Pancreas (tissue), 10 donors: ENCODE measurements at regions not wholly inside any gene's neighbourhood (a gene's known extent, or its start where the extent isn't known, plus 50 kb on each side); places are given as distances from the start of the nearest gene placed in this dataset.
A peak's percentile ranks its signal among the peaks of the same experiment; 100 is the strongest.

Experiments
- ATAC-seq, 4 donors: fragments of 200-7000 bp; cut with Tn5 transposase; one replicate each; pipeline versions ENCODE4 v1.8.0 to v1.9.1; 2020; ENCODE audit warnings: mild to moderate bottlenecking in 4 of 4, moderate library complexity in 4 of 4
- DNase-seq, 6 donors: peaks; one replicate each; pipeline ENCODE4 v3.0.0-alpha.2; 2020
- FAIRE-seq: peaks from 2 replicates; lab custom pipeline; 2012; peaks lifted over from hg19 to GRCh38; lab: Jason Lieb, UNC
- H3K27ac ChIP-seq, 4 donors: fragments of 200-600 bp; sonication (generic); 1 replicate in 3 of 4; 2 replicates in 1 of 4; pipeline versions ENCODE4 v1.5.0 to v1.8.0; 2020
- H3K27me3 ChIP-seq, 4 donors: fragments of 200-600 bp; one replicate each; pipeline ENCODE4 v1.8.0; 2021
- H3K36me3 ChIP-seq, 3 donors: fragments of 200-600 bp; sonication (generic) in 1 of 3; one replicate each; pipeline versions ENCODE4 v1.5.0 to v1.8.0; 2020 to 2021
- H3K4me1 ChIP-seq, 3 donors: fragments of 200-600 bp; one replicate each; pipeline ENCODE4 v1.8.0; 2021
- H3K4me3 ChIP-seq, 4 donors: fragments of 200-600 bp; sonication (generic) in 2 of 4; one replicate each; pipeline versions ENCODE4 v1.5.0 to v1.8.0; 2020 to 2021
- H3K9me3 ChIP-seq, 4 donors: fragments of 200-600 bp; one replicate each; pipeline ENCODE4 v1.8.0; 2021
- CTCF ChIP-seq, 4 donors: fragments of 200-600 bp; sonication (generic) in 3 of 4; IDR thresholded peaks; one replicate each; pipeline versions ENCODE4 v1.5.0 to v1.8.0; 2021; ENCODE audit warnings: antibody characterized with exemption in 4 of 4
- WGBS, 2 donors: extraction: QIAGEN DNeasy Blood & Tissue Kit; methylation state at CpG; one replicate each; pipeline ENCODE4 v1.1.7; 2013; 5-methylcytosine and 5-hydroxymethylcytosine counted together
- intact Hi-C, 3 donors: fragments of 100-400 bp; cut with DNase I; formaldehyde crosslinking; loops; one replicate each; pipeline versions ENCODE4 v1.11.1 to v1.14.2; 2022
- donor health status: healthy with polysubstance abuse.
- donor health status: DM: no; HTN: no; CAD: no; lungs with moderate emphysema.
- donor health status: DM: no; HTN: no; CAD: no.
- donor health status: control.
- donor health status: control.
- donor health status: Bipolar disorder and iron deficiency.
- donor health status: DM: yes; HTN: yes; CAD: no.
- donor health status: DM: no; HTN: no; CAD: no.
- donor health status: DM: no; HTN: no; CAD: no.
- donor health status: DM: yes; HTN: yes; CAD: no.

DNA sequence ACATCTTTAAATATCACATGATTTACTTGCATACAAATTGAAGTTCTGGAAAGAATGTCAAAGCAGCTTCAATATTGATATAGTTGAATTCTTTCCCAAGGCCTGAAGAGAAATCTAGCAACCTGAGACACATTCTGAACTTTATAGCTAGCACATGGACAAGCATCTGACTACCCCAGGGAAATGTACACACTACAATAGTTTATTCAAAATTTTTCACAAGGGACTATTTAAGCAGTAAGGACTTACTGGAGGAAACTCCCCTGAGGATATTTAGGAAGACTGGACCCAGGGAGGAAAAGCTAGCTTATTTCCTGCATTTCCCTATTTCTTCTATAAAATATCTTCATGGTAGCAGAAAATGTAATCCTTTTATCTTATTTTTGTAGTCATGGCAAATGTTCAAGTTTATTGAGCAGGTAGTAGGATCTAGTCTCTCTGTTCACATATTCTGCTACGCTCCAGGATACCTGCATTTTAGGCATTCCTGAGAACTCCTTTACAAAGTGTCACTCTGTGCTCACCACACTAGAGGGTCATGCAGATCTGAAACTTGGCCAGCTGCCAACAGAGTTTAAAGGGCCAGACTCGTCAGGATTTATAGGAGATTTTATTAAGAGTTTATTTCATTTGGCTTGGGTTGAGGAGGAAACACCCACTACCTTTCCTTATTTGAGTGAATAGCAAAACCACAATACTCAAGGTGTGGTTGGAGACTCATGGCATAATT is 348.4 kb upstream of the FTMT start:
- H3K27ac ChIP-seq: no peak overlapping the region
- 14 to 34% methylated on average over 2 of the region's 2 CpGs for WGBS, 2 donors
- H3K4me3 ChIP-seq: no peak overlapping the region
- no peak for TF ChIP-seq CTCF (IDR thresholded peaks at IDR 0.05)
- H3K9me3 ChIP-seq: no peaks in the 10 kb centered on the region
- peak in 5 of 6 donors; percentile 4 to 20 (median 19) for DNase-seq
- peak in 1 of 4 donors; percentile 31 for ATAC-seq
- H3K27me3 ChIP-seq: no peaks in the 10 kb centered on the region
- no peak for FAIRE-seq
- H3K36me3 ChIP-seq: no peaks in the 10 kb centered on the region
- H3K4me1 ChIP-seq: no peaks in the 10 kb centered on the region
- intact Hi-C loops: no loop called here

GRCh38 chr5:121516997-121517396 is 334.7 kb upstream of the FTMT start:
- Histone ChIP-seq H3K4me3 (no peak overlapping the region), H3K27me3 (peaks cover 0 to 3% (median 0%) of the 10 kb centered on the region in 4 donors), H3K36me3 (no peaks in the 10 kb centered on the region), H3K4me1 (no peaks in the 10 kb centered on the region), H3K27ac (no peak overlapping the region), H3K9me3 (no peaks in the 10 kb centered on the region)
- no peak for TF ChIP-seq CTCF (IDR thresholded peaks at IDR 0.05)
- intact Hi-C loops: no loop called here
- FAIRE-seq (no peak), DNase-seq (no peak), ATAC-seq (no peak)

DNA sequence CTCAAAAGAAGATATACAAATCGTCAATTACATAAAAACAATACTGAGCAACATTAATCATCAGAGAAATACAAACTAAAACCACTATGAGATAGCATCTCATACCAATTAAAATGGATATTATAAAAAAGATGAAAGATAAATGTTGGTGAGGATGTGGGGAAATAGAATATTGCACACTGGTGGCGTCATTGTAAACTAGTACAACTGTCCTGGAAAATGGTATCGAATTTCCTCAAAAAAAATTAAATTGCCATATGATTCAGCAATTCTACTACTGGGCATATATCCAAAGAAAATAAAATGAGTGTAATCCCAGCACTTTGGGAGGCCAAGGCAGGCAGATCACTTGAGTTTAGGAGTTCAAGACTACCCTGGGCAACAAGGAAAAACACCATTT is 326.0 kb upstream of the FTMT start:
- Histone ChIP-seq H3K4me3 (no peak overlapping the region), H3K36me3 (no peaks in the 10 kb centered on the region), H3K27me3 (no peaks in the 10 kb centered on the region), H3K9me3 (no peaks in the 10 kb centered on the region), H3K4me1 (no peaks in the 10 kb centered on the region), H3K27ac (no peak overlapping the region)
- TF ChIP-seq CTCF (IDR thresholded peaks at IDR 0.05): no peak
- intact Hi-C loops: no loop called here
- no peak for ATAC-seq
- WGBS, 2 donors: 60 to 77% methylated on average over 3 of the region's 3 CpGs
- no peak for DNase-seq
- FAIRE-seq: no peak

GRCh38 chr5:121526908-121527307 is 324.8 kb upstream of the FTMT start:
- 58 to 63% methylated on average over 1 of the region's 1 CpG for WGBS, 2 donors
- TF ChIP-seq CTCF (IDR thresholded peaks at IDR 0.05): no peak
- FAIRE-seq: no peak
- Histone ChIP-seq H3K4me3 (no peak overlapping the region), H3K36me3 (no peaks in the 10 kb centered on the region), H3K27me3 (no peaks in the 10 kb centered on the region), H3K4me1 (no peaks in the 10 kb centered on the region), H3K9me3 (no peaks in the 10 kb centered on the region), H3K27ac (no peak overlapping the region)
- intact Hi-C loops: no loop called here
- no peak for DNase-seq
- no peak for ATAC-seq

DNA sequence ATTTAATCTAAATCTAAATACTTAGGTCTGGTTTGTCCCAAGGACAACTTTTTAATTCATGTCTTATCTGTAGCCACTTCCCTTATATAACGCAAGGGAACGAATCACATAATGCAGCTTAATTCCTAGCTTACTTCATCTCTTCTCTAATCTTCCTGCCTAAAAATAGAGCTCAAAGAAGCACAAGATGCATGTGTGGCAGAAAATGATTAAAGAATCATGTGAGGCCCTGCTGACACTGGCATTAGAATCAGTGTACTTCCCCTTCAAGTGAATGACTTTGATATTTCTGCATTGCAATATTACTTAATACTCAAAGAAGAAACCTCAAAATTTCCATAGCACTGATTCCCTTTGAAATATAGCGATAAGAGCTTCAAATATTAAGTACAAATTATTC is 317.9 kb upstream of the FTMT start:
- intact Hi-C loops: no loop called here
- Histone ChIP-seq H3K27me3 (no peaks in the 10 kb centered on the region), H3K36me3 (no peaks in the 10 kb centered on the region), H3K27ac (no peak overlapping the region), H3K9me3 (no peaks in the 10 kb centered on the region), H3K4me3 (no peak overlapping the region), H3K4me1 (no peaks in the 10 kb centered on the region)
- WGBS, 2 donors: 71 to 73% methylated on average over 3 of the region's 3 CpGs
- no peak for TF ChIP-seq CTCF (IDR thresholded peaks at IDR 0.05)
- no peak for ATAC-seq
- DNase-seq: no peak
- no peak for FAIRE-seq
